HG03039 (cell line): ENCODE measurements at regions not wholly inside any gene's neighbourhood (a gene's known extent, or its start where the extent isn't known, plus 50 kb on each side); places are given as distances from the start of the nearest gene placed in this dataset.

Experiments
- ATAC-seq: cut with Tn5 transposase; IDR thresholded peaks from one replicate; pipeline ENCODE4 v1.9.1; 2021; ENCODE audit warnings: mild to moderate bottlenecking, moderate library complexity; ENCODE audit not compliant: unreplicated experiment

- peak; percentile 53 for ATAC-seq
Observed at GRCh38 chr6:80480421-80481157, 374.1 kb downstream of the BCKDHB start.

- no peak for ATAC-seq
Observed at GRCh38 chr6:80478030-80478429, 371.6 kb downstream of the BCKDHB start.

- no peak for ATAC-seq
Observed at GRCh38 chr6:80477591-80477990, 371.1 kb downstream of the BCKDHB start.

GRCh38 chr6:80472271-80472670 is 365.8 kb downstream of the BCKDHB start:
- no peak for ATAC-seq

- ATAC-seq: no peak
Observed at GRCh38 chr6:80469977-80470376, 363.5 kb downstream of the BCKDHB start.

GRCh38 chr6:80468398-80468797 is 361.9 kb downstream of the BCKDHB start:
- no peak for ATAC-seq

GRCh38 chr6:80467408-80467807 is 360.9 kb downstream of the BCKDHB start:
- ATAC-seq: no peak

- ATAC-seq: no peak
Observed at GRCh38 chr6:80466981-80467380, 360.5 kb downstream of the BCKDHB start.

GRCh38 chr6:80465513-80465912 is 359.0 kb downstream of the BCKDHB start:
- no peak for ATAC-seq

GRCh38 chr6:80464901-80465300 is 358.4 kb downstream of the BCKDHB start:
- ATAC-seq: no peak

- no peak for ATAC-seq
Observed at GRCh38 chr6:80463197-80463596, 356.7 kb downstream of the BCKDHB start.

- ATAC-seq: no peak
Observed at GRCh38 chr6:80460257-80460865, 353.9 kb downstream of the BCKDHB start.

- ATAC-seq: no peak
Observed at GRCh38 chr6:80457439-80457933, 351.0 kb downstream of the BCKDHB start.

GRCh38 chr6:80456724-80457438 is 350.4 kb downstream of the BCKDHB start:
- no peak for ATAC-seq

GRCh38 chr6:80454661-80455365 is 348.3 kb downstream of the BCKDHB start:
- ATAC-seq: no peak

- ATAC-seq: no peak
Observed at GRCh38 chr6:80454197-80454596, 347.7 kb downstream of the BCKDHB start.

GRCh38 chr6:80449726-80450125 is 343.3 kb downstream of the BCKDHB start:
- no peak for ATAC-seq

- no peak for ATAC-seq
Observed at GRCh38 chr6:80446454-80447045, 340.1 kb downstream of the BCKDHB start.

- ATAC-seq: no peak
Observed at GRCh38 chr6:80445751-80446150, 339.3 kb downstream of the BCKDHB start.

GRCh38 chr6:80442366-80442765 is 335.9 kb downstream of the BCKDHB start:
- no peak for ATAC-seq

- no peak for ATAC-seq
Observed at GRCh38 chr6:80441131-80441530, 334.7 kb downstream of the BCKDHB start.
